ENCODE measurements at regions not wholly inside any gene's neighbourhood (a gene's known extent, or its start where the extent isn't known, plus 50 kb on each side); places are given as distances from the start of the nearest gene placed in this dataset.
"Not testable (repeated sequence)": the region's sequence is repeated elsewhere in the genome, so short reads cannot be mapped to it uniquely, and the experiment has no call there.

GRCh38 chr18:78416853-78417252 is 562.8 kb upstream of the SALL3 start:
- DNase-seq, result no peak

DNA sequence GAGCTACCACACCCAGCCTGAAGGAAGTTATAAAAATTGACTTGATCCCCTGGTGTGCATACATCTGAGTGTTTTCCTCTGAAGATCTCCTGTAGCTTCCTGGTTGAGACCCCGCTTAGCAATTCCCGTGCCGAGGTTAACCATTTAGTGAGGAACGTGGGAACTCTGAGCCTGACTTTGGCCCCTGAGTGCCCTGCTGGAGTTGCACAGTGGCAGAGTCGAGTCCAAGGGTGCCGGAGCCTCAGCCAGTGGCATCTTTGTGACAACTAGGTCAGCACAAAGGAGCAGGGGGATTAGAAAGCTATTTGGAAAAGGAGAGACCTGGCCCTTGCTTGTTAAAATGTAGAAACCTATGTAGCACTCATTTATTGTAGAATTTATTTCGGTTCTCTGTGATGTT is 561.2 kb upstream of the SALL3 start:
- DNase-seq, result no peak

- no peak for DNase-seq
Observed at GRCh38 chr18:78419171-78419570, 560.4 kb upstream of the SALL3 start.

- no peak for DNase-seq
Observed at GRCh38 chr18:78420116-78420515, 559.5 kb upstream of the SALL3 start.

DNA sequence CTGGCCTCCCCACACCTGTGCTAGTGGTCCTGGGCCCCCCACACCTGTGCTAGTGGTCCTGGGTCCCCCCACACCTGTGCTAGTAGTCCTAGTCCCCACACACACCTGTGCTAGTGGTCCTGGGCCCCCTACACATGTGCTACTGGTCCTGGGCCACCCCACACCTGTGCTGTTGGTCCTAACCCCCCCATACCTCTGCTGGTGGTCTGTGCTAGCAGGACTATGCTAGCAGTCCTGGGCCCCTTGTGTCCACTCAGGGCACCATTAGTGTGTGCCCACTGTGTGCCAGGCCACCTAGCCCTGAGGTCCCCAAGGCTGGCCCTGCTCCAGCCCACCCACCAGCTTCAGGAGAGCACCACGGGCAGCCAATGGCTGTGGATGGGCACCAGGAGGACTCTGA is 558.2 kb upstream of the SALL3 start:
- DNase-seq, result no peak

- DNase-seq, result no peak
Observed at GRCh38 chr18:78422336-78422735, 557.3 kb upstream of the SALL3 start.

DNA sequence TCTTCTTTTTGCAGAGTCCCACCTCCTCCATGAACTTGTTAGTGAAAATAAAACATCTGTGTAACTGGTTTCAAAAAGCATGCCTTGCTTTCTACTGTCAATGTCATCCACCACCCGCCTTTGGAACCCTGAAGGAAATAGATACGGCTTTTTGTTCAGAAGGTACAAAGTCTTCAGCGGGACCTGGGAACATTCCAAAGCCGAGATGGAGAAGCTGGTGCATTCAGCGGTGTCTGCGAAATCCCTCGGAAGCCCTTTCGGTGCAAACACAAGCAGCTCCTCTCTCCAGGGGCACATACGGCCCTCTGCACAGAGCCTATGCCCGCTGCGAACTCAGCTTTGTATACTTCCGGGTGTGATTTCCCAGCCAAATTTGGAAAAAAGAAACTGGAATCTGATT is 555.8 kb upstream of the SALL3 start:
- DNase-seq, result no peak

DNA sequence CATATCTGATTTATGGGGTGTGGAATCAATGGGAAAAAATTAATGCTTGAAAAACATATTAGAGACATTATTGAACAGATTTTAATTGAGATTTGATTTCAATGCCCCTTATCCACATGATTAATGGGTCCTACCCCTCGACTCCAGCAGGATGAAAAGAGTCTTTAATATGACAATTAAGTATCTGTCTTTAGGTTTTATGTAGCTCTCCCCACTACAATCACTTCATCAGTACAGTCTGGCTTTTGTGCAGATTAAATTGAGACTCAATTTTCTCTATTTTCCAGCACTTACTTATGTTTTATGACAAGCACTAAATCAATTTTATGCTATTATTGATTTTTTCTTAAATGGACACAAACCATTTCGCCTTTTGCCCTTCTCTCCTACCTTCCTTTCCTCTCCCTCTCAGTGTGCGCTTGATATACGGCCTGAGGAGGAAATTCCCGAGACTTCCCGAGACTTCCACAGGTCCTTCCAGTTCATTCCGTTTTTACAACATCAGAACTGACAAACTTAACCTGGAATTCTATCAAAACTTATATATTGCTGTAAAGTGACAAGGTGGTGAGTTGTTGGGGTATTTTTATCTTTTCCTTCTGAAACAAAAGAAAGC is 555.1 kb upstream of the SALL3 start:
- no peak for DNase-seq

GRCh38 chr18:78425019-78425412 is 554.6 kb upstream of the SALL3 start:
- no peak for DNase-seq

DNA sequence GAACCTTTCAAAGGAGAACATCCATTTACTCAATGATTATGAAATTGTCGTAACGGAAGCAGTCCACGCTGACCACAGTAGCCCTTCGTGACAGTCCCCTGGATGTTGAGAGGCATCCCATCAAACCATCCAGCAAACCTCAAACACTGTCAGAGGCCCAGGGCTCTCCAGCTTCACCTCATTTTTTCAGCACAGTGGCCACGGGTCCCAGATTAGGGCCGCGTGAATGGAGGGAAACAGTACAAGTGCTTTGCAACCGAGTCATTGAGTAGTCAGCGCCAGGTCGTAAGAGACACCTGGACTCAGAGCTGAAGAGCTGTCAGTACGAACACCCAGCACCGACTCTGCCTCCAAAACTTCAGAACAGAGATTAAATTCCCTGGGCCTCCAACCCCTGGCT is 552.5 kb upstream of the SALL3 start:
- DNase-seq, result no peak

DNA sequence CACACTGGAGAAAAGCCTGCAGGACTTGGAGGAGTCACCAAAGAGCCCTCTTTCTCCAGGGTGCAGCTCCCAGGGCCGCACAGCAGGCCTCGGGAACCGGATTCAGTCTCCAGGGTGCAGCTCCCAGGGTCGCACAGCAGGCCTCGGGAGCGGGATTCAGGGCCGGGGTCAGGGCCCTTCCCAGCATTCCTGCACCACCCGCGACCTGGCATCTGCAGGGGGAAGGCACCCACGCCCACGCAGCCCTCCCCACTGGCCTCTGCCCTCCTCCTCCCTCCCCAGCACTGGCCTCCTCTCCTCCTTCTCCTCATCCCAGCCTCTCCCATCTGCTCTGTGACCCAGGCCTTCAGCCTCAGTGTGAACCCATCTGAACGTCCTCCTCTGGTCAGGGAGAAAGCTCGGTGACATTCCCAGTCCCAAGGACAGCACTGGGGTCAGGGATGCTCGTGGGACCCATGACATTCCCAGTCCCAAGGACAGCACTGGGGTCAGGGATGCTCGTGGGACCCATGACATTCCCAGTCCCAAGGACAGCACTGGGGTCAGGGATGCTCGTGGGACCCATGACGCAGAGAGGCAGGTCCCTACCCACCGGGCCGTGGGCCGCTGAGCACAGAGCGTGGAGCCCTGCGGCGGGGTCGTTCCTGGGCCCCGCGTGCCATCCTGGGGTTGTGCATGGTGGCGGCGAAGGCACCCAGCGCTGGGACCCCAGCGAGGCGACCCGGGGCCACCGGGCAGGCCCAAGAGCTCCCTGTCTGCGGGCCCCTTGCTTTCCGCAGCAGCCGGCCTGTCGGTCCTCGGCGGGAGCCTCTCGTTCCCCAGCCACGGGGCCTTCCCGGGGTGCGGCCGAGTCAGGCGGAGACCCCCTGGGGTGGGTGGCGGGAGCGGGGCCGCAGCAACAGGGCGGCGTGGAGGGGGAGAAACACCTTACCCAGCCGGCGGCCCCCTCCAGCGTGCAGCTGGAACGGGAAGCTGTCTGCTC is 550.2 kb upstream of the SALL3 start:
- DNase-seq, result no peak

DNA sequence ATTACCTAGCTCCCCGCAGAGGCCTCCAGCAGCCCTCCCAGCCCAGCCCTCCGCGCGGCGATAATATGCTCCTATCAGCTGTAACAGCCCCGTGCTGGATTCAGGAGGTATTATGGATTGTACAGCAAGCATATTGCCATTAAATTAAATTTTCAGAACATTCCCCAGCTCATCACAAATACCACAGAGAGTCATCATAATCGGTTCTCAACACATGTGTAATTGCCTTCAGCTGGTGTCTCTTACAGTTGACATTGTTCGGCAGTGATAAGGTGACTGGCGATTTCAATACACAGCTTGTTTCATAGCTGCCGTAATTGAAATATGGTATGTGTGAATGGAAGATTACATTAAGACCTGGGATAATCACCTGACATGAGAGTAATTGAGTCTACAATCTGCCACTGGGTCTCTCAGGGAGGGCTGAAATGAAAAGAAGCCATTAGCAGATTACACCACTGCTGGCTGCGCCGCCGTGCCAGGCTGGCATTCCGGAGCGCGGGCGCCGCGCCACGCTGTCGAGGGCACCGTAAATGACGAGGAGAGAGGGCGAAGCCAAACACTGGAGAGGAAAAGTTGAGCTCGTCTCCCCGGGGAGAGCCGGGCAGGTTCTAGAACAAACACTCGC is 549.4 kb upstream of the SALL3 start:
- no peak for DNase-seq

- DNase-seq, result no peak
Observed at GRCh38 chr18:78431606-78432005, 548.0 kb upstream of the SALL3 start.

GRCh38 chr18:78433562-78433961 is 546.1 kb upstream of the SALL3 start:
- no peak for DNase-seq

DNA sequence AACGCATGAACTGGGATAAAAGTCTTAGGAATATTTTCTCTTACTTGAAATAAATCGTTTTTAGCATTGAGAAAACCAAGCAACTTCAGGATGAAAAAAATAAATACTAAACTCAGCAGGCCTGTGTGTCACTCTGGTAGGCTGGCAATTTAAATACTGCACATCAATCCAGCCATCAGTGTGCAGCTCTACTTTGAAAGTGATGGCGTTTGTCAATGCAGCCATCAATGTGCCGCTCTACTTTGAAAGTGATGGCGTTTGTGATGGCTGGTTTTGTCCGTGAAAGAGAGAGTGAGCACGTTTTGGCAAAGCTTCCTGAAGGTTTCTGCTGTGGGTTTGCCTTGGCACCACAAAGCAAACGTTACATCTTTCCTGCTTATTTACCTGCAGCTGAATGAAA is 543.5 kb upstream of the SALL3 start:
- DNase-seq, result no peak

DNA sequence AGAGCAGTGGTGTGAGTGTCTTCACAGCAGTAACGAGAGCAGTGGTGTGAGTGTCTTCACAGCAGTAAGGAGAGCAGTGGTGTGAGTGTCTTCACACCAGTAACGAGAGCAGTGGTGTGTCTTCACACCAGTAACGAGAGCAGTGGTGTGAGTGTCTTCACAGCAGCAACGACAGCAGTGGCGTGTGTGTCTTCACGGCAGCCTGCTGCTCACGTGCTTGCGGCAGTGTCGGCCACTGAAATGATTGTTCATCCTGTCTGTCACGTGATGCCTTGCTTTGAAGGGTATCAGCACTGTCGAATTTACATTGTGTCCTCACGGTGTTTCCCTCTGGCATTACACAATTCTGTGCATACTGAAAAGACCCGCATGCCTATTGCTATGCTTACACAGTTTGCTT is 541.4 kb upstream of the SALL3 start:
- DNase-seq, result not testable (repeated sequence)

DNA sequence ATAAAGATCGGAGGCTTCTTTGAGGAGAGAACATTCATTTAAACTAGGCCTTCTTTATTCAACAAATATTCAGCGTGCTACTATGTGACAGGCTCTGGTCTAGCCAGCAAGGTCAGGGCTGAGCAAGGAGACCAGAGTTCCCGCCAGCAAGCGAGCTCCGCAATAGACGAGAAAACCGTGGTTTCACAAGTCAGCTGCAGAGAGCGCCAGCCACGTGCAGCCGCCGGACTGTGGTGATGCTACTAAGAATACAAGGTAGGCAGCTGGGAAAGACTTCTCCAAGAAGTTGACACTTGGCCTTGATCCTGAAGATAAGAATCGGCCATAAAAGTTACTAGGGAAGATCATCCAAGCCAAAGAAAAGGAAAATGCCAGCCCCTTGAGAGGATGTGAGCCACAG is 533.7 kb upstream of the SALL3 start:
- DNase-seq, result no peak

DNA sequence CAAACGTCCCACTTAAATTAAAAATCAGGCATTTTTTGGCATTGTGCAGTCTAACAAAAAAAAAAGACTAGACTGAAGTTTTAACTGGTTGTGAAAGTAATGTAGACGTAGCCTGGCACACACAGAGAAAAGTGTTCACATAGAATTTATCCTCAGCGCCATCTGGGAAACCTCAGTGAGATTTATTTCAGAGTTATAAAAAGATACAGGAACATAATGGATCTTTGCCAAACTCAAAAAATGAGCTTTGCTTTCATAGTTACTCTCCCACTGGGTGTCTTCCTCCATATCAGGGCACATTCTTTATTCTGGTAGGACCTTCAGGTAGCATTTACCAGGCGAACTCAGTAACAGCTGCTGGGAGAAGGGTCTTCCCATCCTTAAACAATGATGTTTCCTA is 532.4 kb upstream of the SALL3 start:
- peak; percentile 9 for DNase-seq

GRCh38 chr18:78448106-78448505 is 531.5 kb upstream of the SALL3 start:
- no peak for DNase-seq

- DNase-seq, result no peak
Observed at GRCh38 chr18:78448591-78448990, 531.0 kb upstream of the SALL3 start.

- DNase-seq, result no peak
Observed at GRCh38 chr18:78454221-78454620, 525.4 kb upstream of the SALL3 start.

DNA sequence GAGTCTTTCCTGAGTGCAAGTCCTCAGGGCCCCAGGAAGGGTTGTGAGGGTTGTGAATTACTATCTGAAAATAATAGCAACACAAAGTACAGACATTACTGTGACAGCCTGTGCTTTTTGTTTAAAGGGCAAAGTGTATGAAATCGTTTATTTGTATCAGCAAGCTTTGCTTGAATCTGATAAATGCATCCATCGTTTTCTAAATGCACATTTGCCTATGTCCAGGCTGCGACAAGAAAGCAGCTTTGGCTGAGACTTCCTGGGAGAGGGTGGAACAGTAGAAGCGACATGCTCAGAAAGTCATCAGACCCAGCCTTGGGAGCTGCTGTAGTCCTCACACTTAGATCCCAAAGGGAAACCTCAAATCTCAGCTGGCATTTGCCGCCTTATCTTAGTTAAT is 524.2 kb upstream of the SALL3 start:
- DNase-seq, result no peak

DNA sequence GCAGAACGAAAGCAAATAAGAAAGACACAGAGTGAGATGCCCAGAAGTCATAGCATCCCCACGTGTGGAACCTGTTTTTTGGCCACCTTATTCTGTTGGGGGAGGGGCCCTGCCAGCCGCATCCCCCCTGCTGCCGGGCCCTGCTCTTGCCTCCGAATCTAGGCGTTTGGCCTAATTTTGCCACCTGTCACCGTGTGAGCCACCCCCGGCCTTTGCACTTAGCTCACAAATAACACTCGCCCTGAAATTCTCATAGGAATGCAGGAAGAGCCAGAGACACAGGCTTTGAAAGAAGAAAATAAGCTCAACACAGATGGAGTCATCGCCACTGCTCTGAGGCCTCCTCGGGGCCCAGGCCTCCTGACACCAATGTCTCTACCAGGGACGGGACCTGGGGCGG is 522.6 kb upstream of the SALL3 start:
- no peak for DNase-seq

Data from tongue (tissue), 1 donor.